GM12891 (cell line): ENCODE measurements at regions not wholly inside any gene's neighbourhood (a gene's known extent, or its start where the extent isn't known, plus 50 kb on each side); places are given as distances from the start of the nearest gene placed in this dataset.

Source experiments
- PAX5 ChIP-seq: IDR thresholded peaks from 2 replicates; pipeline ENCODE4 v1.6.1; 2011; ENCODE audit warnings: low read length, moderate library complexity, mild to moderate bottlenecking; ENCODE audit not compliant: insufficient read depth, severe bottlenecking
- POLR2A ChIP-seq: IDR thresholded peaks from 2 replicates; pipeline ENCODE4 v1.6.1; 2011; ENCODE audit warnings: low read depth, low read length, control low read depth
- POLR2AphosphoS5 ChIP-seq: IDR thresholded peaks from 2 replicates; pipeline ENCODE4 v1.6.1; 2011; ENCODE audit warnings: low read depth, low read length, control low read depth
- POU2F2 ChIP-seq: IDR thresholded peaks from 2 replicates; pipeline ENCODE4 v1.6.1; 2011; ENCODE audit warnings: low read depth, mild to moderate bottlenecking, control low read depth, low read length, moderate library complexity
- TAF1 ChIP-seq: IDR thresholded peaks from 2 replicates; pipeline ENCODE4 v1.6.1; 2011; ENCODE audit warnings: low read depth, low read length, control low read depth

DNA sequence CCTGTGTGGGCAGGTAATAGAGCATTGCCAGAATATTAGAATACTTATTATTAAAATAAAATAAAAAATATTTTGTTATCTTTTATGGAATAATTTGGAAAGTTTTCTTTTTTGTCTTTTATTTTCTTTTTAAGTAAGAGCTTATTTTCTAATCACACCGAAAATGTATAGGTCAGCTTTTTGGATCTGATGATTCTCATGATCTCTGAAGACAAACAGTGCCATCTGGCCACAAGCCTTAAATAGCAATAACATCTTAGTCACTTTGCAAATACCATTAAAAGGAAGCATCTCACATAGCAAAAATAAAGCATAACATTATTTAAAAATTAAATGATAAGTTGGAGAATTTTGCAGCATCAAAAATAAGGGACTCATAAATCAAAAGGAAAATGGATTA is 213.8 kb downstream of the PLA2G4A start:
- TF ChIP-seq POU2F2 = no peak
- TF ChIP-seq POLR2AphosphoS5 = no peak
- TF ChIP-seq TAF1 = no peak
- no peak for TF ChIP-seq POLR2A
- TF ChIP-seq PAX5 = no peak
